GM18951 (cell line): ENCODE measurements at regions not wholly inside any gene's neighbourhood (a gene's known extent, or its start where the extent isn't known, plus 50 kb on each side); places are given as distances from the start of the nearest gene placed in this dataset.

Source experiments
- POLR2A ChIP-seq: IDR thresholded peaks from 4 replicates; pipeline ENCODE4 v1.6.1; 2011; ENCODE audit warnings: mild to moderate bottlenecking; ENCODE audit not compliant: insufficient read length, insufficient read depth; ENCODE audit errors: extremely low read depth
- in situ Hi-C: fragments of 300-500 bp; cut with MboI; formaldehyde crosslinking; loops from one replicate; pipeline ENCODE4 v1.12.0; 2022; ENCODE audit warnings: low sequenced_read_pairs, mixed read lengths, inconsistent platforms; ENCODE audit not compliant: unreplicated experiment

DNA sequence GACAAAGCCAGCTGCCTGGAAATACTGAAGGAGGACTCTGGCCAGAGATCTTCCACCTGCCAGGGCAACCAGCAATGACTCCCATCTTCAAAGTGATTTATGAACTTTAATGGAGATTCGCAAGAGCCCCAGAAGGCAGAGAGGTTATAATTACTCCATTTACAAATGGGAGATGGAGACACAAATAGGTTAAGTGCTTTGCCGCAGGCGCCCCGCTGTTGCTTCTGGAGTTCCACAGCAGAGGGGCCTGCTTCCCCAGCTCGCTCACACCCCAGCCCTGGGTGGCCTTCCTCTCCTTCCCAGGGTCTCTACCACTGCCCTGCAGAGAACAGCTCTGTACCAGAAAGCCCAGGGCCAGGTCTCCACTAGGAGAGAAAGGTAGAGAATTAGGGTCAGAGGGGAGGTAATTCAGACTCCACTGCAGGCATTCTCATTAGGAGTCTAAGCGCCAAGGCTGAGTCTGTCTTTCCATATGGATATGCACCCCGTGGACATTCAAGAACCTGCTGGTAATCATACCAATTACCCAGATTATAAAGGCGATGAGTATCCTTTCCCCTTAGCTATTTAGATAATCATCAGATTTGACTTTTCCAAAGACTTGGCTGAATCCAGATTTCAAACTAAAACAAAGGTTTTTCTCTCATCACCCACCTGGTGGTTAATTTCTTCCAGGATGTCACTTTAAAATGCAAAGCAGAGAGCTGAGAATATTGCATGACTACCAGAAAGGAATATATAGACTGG, 157.6 kb upstream of the TUT7 start:
- TF ChIP-seq POLR2A, result no peak
- in situ Hi-C loops, result no loop called here

DNA sequence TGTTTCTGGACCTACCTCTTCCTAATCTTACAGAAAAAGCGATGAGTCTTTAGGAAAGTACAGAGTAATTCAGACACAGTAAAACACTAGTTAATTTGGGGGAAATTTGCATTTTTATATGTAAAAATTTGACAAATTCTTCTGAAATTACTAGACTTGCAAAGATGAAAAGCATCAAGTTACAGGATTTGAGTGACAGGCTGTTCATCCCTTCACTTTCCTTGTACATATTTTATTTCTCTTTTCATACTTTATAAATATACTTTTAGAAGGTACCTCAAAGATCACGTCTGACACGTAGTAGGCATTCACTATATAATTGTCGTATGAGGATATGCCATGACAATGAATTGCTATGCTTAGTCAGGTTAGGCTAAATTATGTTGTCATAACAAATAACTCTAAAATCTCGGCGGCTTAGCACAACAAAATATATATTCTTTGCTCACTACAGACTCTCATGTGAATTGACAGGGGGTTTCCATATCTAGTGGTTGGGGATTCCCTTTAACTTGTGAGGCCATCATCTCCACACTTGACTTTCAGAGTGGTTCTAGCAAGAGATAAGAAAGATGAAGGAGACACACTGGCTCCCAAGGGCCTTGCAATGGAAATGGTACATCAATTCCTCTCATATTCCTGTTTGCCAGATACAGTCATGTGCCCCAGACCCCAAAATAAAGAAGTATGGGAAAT, 154.1 kb upstream of the TUT7 start:
- in situ Hi-C loops, result no loop called here
- TF ChIP-seq POLR2A, result no peak

DNA sequence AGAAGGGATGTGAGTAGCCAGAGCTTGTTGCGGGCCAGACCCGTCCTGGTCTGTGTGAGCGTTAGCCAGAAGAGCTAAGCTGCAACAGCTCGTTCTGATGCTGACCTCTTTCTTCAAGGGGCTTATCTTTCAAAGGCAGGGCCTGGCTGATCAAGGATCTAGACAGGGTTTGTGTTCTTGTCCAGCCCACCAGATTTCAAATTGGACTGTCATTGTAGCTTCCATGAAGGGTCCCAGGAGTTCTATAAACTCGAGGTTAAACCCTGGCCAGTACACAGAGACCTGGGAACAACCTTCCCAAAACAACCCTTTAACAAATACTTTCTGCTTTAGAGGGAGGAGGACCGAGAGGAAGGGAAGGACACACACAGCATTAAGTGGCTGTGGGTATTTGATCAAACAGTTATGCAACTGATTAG, 153.0 kb upstream of the TUT7 start:
- TF ChIP-seq POLR2A, result no peak
- in situ Hi-C loops, result no loop called here

DNA sequence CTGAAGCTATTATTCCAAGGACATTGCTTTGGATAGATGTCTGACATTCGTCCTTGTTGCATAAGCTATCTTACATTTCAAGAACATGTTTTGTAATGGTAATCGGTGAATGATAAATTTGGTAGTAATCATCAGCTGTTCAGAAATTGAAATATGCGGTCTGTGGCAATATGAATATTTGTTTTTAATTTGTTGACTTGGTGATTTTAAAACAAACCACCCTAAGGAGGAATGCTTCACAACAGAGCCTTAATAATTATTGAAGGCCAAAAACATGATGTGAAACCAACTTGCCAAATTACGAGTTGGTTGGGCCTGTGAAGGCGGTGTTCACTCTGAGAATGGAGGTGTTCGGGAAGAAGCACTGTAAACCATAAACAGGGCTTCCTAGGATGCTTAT, 149.7 kb upstream of the TUT7 start:
- TF ChIP-seq POLR2A, result no peak
- in situ Hi-C loops, result no loop called here

DNA sequence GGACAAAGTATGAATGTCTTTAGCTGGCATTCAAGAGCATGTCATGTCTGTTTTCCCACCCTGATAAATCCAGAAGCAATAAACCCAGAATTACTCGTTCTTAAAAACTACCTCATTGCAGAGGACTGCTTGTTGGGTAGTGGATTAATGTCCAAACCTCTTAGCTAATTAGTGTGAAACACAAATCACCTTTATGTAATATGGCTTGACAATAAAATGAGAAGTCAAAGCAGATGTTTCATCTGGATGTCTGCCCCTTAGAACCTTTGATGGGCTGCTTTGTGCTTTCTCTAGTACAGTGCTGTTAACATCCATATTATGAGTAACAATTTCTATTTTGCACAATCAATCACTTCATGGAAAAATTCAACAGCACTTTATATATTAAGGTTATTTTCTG, 149.1 kb upstream of the TUT7 start:
- in situ Hi-C loops, result no loop called here
- no peak for TF ChIP-seq POLR2A

DNA sequence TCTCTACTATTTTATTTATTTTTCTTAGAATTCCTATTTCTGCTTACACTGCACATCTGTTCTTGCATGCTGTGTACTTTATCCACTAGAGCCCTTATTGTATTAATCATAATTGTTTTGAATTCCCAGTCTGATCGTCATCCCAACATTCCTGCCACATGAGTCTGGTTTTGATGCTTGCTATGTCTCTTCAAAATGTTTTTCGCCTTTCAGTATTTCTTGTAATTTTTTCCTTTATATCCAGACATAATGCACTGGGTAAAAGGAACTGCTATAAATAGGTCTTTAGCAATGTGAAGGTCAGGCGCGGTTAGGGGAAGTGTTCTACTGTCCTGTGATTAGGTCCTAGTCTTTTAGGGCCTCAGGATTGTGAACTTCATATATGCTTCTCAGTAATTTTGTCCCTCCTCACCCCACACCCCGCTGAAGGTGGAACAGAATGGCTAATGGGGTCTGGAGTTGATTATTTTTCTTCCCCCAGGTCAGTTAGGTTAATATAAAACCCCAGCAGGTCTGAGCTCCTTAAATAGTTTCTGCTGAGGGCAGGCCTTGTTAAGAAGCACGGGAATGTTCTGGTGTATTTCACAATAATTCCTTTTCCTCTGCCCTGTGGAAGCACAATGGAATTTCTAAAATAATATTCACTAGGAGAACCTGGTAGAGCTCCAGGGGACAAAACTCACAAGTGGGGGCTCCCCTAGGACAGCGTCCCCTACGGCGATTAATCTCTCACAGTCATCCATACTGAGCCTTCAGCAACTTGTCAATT, 146.6 kb upstream of the TUT7 start:
- TF ChIP-seq POLR2A, result no peak
- in situ Hi-C loops, result no loop called here

DNA sequence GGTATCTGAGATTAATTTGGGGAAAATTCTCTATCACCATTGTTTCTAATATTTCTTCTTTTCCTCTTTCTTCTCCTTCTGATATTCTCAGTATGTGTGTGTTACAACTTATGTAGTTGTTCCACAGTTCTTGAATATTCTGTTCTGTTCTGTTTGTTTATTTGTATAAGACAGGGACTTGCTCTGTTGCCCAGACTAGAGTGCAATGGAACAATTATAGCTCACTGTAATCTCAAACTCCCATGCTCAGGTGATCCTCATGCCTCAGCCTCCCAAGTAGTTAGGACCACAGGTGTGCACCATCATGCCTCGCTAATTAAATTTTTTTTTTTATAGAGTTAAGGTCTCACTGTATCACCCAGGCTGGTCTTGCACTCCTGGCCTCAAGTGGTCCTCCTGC, 145.8 kb upstream of the TUT7 start:
- in situ Hi-C loops, result no loop called here
- no peak for TF ChIP-seq POLR2A

DNA sequence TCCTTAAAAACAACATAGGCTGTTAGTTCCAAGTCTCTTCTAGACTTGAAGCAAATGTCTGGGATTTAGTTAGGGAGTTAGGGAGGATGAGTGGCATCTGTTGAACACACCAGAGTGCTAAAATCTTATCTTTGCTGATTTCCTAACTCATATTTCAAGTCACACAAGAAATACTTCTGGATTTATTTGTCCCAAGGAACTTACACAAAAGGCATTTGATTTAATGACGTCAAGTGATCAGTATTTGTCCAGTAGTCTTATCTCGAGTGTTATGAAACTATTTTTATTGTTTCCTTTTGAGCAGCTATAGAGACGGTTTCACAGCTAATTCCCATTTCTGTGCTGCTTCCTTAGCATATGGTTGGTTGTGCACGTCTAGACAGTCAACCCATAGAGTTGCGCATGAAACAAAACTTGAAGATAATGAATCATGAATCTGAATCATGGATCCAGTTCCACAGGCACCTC, 140.5 kb upstream of the TUT7 start:
- TF ChIP-seq POLR2A, result no peak
- in situ Hi-C loops, result no loop called here

DNA sequence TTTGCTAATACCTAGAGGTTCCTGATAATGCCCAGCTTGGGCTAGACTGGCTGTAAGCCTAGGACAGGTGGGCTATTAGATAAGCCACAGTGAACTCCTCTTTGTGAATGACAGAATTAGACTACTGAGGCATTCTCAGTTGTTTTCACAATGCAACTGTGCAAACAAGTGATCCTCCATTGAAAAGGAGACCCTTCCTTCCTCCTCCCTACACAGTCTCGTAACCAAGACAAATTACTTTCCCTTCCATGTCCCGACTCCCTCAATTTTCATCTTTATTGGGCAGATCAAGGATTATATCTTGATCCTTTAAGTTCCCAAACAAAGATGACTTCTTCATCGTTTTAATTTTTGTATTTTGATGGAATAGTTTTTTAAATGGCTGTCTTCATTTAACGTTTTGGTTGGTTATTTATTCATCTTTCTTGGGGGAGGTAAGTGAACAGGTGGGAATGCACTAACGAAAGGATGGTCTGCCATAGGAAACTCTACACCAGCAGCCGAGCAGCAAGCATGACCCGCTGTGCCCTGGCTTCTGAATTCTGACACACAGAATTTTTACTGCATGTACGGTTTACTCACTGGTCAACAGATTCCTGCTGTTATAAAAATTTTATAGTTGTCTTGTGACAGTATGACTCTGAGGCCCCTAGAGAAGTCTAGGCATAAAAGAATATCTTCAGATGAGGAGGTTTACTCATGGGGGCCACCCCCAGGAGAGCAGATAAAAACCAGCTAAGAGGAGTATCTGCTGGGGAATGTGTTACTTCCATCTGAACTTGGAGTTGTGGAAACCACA, 137.5 kb upstream of the TUT7 start:
- TF ChIP-seq POLR2A, result no peak
- in situ Hi-C loops, result no loop called here

DNA sequence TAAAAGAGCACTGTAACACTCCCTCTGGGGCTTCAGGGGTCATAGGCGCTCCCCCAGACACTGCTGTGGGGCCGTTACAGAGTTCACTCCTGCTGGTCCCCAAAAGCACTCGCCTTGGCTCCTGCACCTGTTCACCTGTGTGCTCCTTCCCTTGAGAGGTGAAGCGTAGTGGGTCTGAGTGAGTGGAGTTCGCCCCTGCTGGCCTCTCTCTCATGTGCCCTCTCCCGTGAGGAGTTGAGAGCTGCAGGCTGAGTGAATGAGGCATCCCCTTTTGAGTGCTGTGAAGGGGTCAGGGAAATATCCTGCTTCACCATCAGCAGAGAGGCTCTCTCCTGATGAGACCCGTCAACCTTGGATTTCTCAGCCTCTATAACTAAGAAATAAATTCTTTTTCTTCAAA, 134.6 kb upstream of the TUT7 start:
- in situ Hi-C loops, result no loop called here
- TF ChIP-seq POLR2A, result no peak

DNA sequence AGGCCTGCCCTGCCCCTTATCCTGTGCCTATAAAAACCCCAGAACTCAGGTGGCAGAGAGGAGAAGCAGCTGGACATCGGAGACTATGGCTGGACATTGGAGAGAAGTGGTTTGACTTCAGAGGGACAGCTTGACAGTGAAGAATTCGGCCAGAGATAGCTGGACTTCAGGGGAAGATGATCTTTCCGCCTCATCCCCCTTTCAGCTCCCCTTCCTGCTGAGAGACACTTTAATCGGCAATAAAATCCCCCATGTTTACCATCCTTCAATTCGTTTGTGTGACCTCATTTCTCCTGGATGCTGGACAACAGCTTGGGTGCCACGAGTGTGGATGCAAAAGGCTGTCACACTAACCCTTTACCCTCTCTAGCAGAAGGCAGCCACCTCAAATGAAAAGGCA, 134.1 kb upstream of the TUT7 start:
- TF ChIP-seq POLR2A, result no peak
- in situ Hi-C loops, result no loop called here

DNA sequence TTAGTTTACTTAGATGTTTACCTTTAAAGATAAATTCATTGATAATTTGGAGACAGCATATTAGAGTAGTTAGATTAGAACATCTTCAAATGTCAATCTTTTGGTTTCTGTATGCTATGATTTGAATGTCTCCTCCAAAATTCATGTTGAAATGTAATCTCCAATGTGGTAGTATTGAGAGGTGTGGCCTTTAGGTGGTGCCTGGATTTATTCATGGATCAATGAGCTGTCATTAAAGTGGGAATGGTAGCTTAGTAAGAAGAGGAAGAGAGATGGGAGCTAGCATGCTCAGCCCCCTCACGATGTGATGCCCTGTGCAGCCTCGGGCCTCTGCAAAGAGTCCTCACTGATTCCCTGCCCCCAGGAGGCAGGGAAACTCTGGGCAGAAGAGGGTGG, 133.6 kb upstream of the TUT7 start:
- no peak for TF ChIP-seq POLR2A
- in situ Hi-C loops, result no loop called here
